IPS DF 6.9 (cell line): ENCODE measurements at regions not wholly inside any gene's neighbourhood (a gene's known extent, or its start where the extent isn't known, plus 50 kb on each side); places are given as distances from the start of the nearest gene placed in this dataset.

ENCODE experiments used
- DNase-seq: peaks from one replicate; pipeline ENCODE4 v3.0.0-alpha.2; 2013; ENCODE audit warnings: low read depth, low spot score
- H3K27ac ChIP-seq: one replicate; pipeline ENCODE4 v1.5.1; 2013; ENCODE audit warnings: low read length, control low read depth
- H3K27me3 ChIP-seq: 2 replicates; pipeline ENCODE4 v1.6.1; 2013; ENCODE audit warnings: mild to moderate bottlenecking, low read length; ENCODE audit not compliant: control insufficient read depth, insufficient read depth
- H3K36me3 ChIP-seq: 2 replicates; pipeline ENCODE4 v1.6.1; 2013; ENCODE audit warnings: low read length; ENCODE audit not compliant: control insufficient read depth, insufficient read depth
- H3K4me1 ChIP-seq: 2 replicates; pipeline ENCODE4 v1.6.1; 2013; ENCODE audit warnings: low read length; ENCODE audit not compliant: control insufficient read depth, insufficient read depth
- H3K4me3 ChIP-seq: 2 replicates; pipeline ENCODE4 v1.5.1; 2013; ENCODE audit warnings: mild to moderate bottlenecking, low read length
- H3K9me3 ChIP-seq: 2 replicates; pipeline ENCODE4 v1.6.1; 2013; ENCODE audit warnings: low read length, inconsistent platforms; ENCODE audit not compliant: control insufficient read depth, insufficient read depth
- WGBS: extraction: QIAGEN DNeasy Blood & Tissue Kit; methylation state at CpG from one replicate; pipeline ENCODE4 v1.1.7; 2013; ENCODE audit warnings: mixed read lengths, missing lambda C conversion rate; ENCODE audit not compliant: insufficient read length, insufficient coverage; 5-methylcytosine and 5-hydroxymethylcytosine counted together

GRCh38 chr6:19032591-19033295 lies 645.6 kb downstream of the RNF144B start:
- H3K9me3 ChIP-seq, result no peaks in the 10 kb centered on the region
- H3K36me3 ChIP-seq, result no peaks in the 10 kb centered on the region
- no peak overlapping the region for H3K4me3 ChIP-seq
- H3K4me1 ChIP-seq, result no peaks in the 10 kb centered on the region
- H3K27me3 ChIP-seq, result no peaks in the 10 kb centered on the region
- no peak for DNase-seq
- no peak overlapping the region for H3K27ac ChIP-seq

GRCh38 chr6:19033683-19034082 lies 646.5 kb downstream of the RNF144B start:
- no peak for DNase-seq
- no peaks in the 10 kb centered on the region for H3K9me3 ChIP-seq
- no peak overlapping the region for H3K4me3 ChIP-seq
- H3K27ac ChIP-seq, result no peak overlapping the region
- no peaks in the 10 kb centered on the region for H3K36me3 ChIP-seq
- H3K27me3 ChIP-seq, result no peaks in the 10 kb centered on the region
- no CpG with 5 or more reads among the region's 1 CpG for WGBS
- H3K4me1 ChIP-seq, result no peaks in the 10 kb centered on the region

- Histone ChIP-seq H3K36me3 (no peaks in the 10 kb centered on the region), H3K27me3 (no peaks in the 10 kb centered on the region), H3K4me3 (no peak overlapping the region), H3K4me1 (no peaks in the 10 kb centered on the region), H3K27ac (no peak overlapping the region), H3K9me3 (no peaks in the 10 kb centered on the region)
- DNase-seq, result no peak
- WGBS, result no CpG with 5 or more reads among the region's 2 CpGs
Observed at GRCh38 chr6:19034986-19035385, 647.8 kb downstream of the RNF144B start.

GRCh38 chr6:19035461-19036195 lies 648.5 kb downstream of the RNF144B start:
- WGBS, result no CpG with 5 or more reads among the region's 7 CpGs
- no peak overlapping the region for H3K27ac ChIP-seq
- no peaks in the 10 kb centered on the region for H3K4me1 ChIP-seq
- H3K9me3 ChIP-seq, result no peaks in the 10 kb centered on the region
- DNase-seq, result no peak
- no peaks in the 10 kb centered on the region for H3K27me3 ChIP-seq
- no peaks in the 10 kb centered on the region for H3K36me3 ChIP-seq
- H3K4me3 ChIP-seq, result no peak overlapping the region

GRCh38 chr6:19036196-19036555 lies 649.0 kb downstream of the RNF144B start:
- Histone ChIP-seq H3K9me3 (no peaks in the 10 kb centered on the region), H3K27me3 (no peaks in the 10 kb centered on the region), H3K4me1 (no peaks in the 10 kb centered on the region), H3K36me3 (no peaks in the 10 kb centered on the region), H3K27ac (no peak overlapping the region), H3K4me3 (no peak overlapping the region)
- WGBS, result no CpG with 5 or more reads among the region's 2 CpGs
- no peak for DNase-seq

GRCh38 chr6:19037607-19038006 lies 650.5 kb downstream of the RNF144B start:
- no peak for DNase-seq
- no peaks in the 10 kb centered on the region for H3K36me3 ChIP-seq
- H3K27ac ChIP-seq, result no peak overlapping the region
- no peaks in the 10 kb centered on the region for H3K9me3 ChIP-seq
- H3K4me3 ChIP-seq, result no peak overlapping the region
- no peaks in the 10 kb centered on the region for H3K4me1 ChIP-seq
- no peaks in the 10 kb centered on the region for H3K27me3 ChIP-seq
- WGBS, result no CpG with 5 or more reads among the region's 4 CpGs

GRCh38 chr6:19039287-19039686 lies 652.1 kb downstream of the RNF144B start:
- no peak for DNase-seq
- no peaks in the 10 kb centered on the region for H3K36me3 ChIP-seq
- no peak overlapping the region for H3K27ac ChIP-seq
- H3K27me3 ChIP-seq, result no peaks in the 10 kb centered on the region
- H3K4me3 ChIP-seq, result no peak overlapping the region
- H3K9me3 ChIP-seq, result no peaks in the 10 kb centered on the region
- H3K4me1 ChIP-seq, result no peaks in the 10 kb centered on the region

GRCh38 chr6:19041906-19042305 lies 654.8 kb downstream of the RNF144B start:
- Histone ChIP-seq H3K9me3 (no peaks in the 10 kb centered on the region), H3K27ac (no peak overlapping the region), H3K4me3 (no peak overlapping the region), H3K27me3 (no peaks in the 10 kb centered on the region), H3K36me3 (no peaks in the 10 kb centered on the region), H3K4me1 (no peaks in the 10 kb centered on the region)
- WGBS, result no CpG with 5 or more reads among the region's 6 CpGs
- DNase-seq, result no peak

- H3K27ac ChIP-seq, result no peak overlapping the region
- no peak for DNase-seq
- H3K9me3 ChIP-seq, result no peaks in the 10 kb centered on the region
- WGBS, result no CpG with 5 or more reads among the region's 5 CpGs
- no peaks in the 10 kb centered on the region for H3K4me1 ChIP-seq
- H3K4me3 ChIP-seq, result no peak overlapping the region
- no peaks in the 10 kb centered on the region for H3K27me3 ChIP-seq
- no peaks in the 10 kb centered on the region for H3K36me3 ChIP-seq
Observed at GRCh38 chr6:19042420-19042819, 655.3 kb downstream of the RNF144B start.

GRCh38 chr6:19050765-19051164 lies 663.6 kb downstream of the RNF144B start:
- DNase-seq, result no peak
- Histone ChIP-seq H3K9me3 (no peaks in the 10 kb centered on the region), H3K4me3 (no peak overlapping the region), H3K27me3 (no peaks in the 10 kb centered on the region), H3K4me1 (no peaks in the 10 kb centered on the region), H3K36me3 (no peaks in the 10 kb centered on the region), H3K27ac (no peak overlapping the region)
- no CpG with 5 or more reads among the region's 3 CpGs for WGBS

- WGBS, result no CpG with 5 or more reads among the region's 1 CpG
- H3K27ac ChIP-seq, result no peak overlapping the region
- H3K36me3 ChIP-seq, result no peaks in the 10 kb centered on the region
- DNase-seq, result no peak
- no peaks in the 10 kb centered on the region for H3K9me3 ChIP-seq
- no peaks in the 10 kb centered on the region for H3K27me3 ChIP-seq
- no peaks in the 10 kb centered on the region for H3K4me1 ChIP-seq
- H3K4me3 ChIP-seq, result no peak overlapping the region
Observed at GRCh38 chr6:19052219-19052618, 665.1 kb downstream of the RNF144B start.
